KMS-11 (cell line): ENCODE measurements at regions not wholly inside any gene's neighbourhood (a gene's known extent, or its start where the extent isn't known, plus 50 kb on each side); places are given as distances from the start of the nearest gene placed in this dataset.
"Not testable (repeated sequence)": the region's sequence is repeated elsewhere in the genome, so short reads cannot be mapped to it uniquely, and the experiment has no call there.

ENCODE experiments used
- H2AFZ ChIP-seq: fragments of 200-600 bp; sonication (generic); 2 replicates; pipeline ENCODE4 v1.6.1; 2016; ENCODE audit warnings: antibody characterized with exemption, mixed run types, low read depth
- H3K27ac ChIP-seq: fragments of 200-600 bp; sonication (generic); 2 replicates; pipeline ENCODE4 v1.6.1; 2016; ENCODE audit warnings: mild to moderate bottlenecking, mixed run types
- H3K27me3 ChIP-seq: fragments of 200-600 bp; sonication (generic); 2 replicates; pipeline ENCODE4 v1.6.1; 2017; ENCODE audit warnings: mild to moderate bottlenecking, low read depth, mixed run types, moderate library complexity; ENCODE audit not compliant: insufficient read depth
- H3K36me3 ChIP-seq: fragments of 200-600 bp; sonication (generic); 2 replicates; pipeline ENCODE4 v1.6.1; 2017; ENCODE audit warnings: mild to moderate bottlenecking, mixed run types; ENCODE audit not compliant: insufficient read depth
- H3K4me1 ChIP-seq: fragments of 200-600 bp; sonication (generic); 2 replicates; pipeline ENCODE4 v1.6.1; 2016; ENCODE audit warnings: mild to moderate bottlenecking, low read depth, mixed run types; ENCODE audit not compliant: poor library complexity, severe bottlenecking
- H3K4me2 ChIP-seq: fragments of 200-600 bp; sonication (generic); 2 replicates; pipeline ENCODE4 v1.7.0; 2016; ENCODE audit warnings: mild to moderate bottlenecking, mixed run types
- H3K4me3 ChIP-seq: fragments of 200-600 bp; sonication (generic); IDR thresholded peaks from 2 replicates; pipeline ENCODE4 v1.6.1; 2017; ENCODE audit warnings: low read depth, low read length, mixed read lengths; ENCODE audit not compliant: insufficient read depth
- H3K79me2 ChIP-seq: fragments of 200-600 bp; sonication (generic); 2 replicates; pipeline ENCODE4 v1.6.1; 2016; ENCODE audit warnings: low read depth, mixed run types; ENCODE audit not compliant: insufficient read depth
- H3K9ac ChIP-seq: fragments of 200-600 bp; sonication (generic); 2 replicates; pipeline ENCODE4 v1.6.1; 2016; ENCODE audit warnings: mild to moderate bottlenecking, mixed run types
- H4K20me1 ChIP-seq: fragments of 200-600 bp; sonication (generic); 2 replicates; pipeline ENCODE4 v1.6.1; 2016; ENCODE audit warnings: mild to moderate bottlenecking, mixed run types; ENCODE audit not compliant: insufficient read depth
- TF ChIP-seq, protein P1 (sequence below): fragments of 200-600 bp; sonication (generic); conservative IDR thresholded peaks from 2 replicates; pipeline ENCODE4 v1.6.1; 2017; ENCODE audit warnings: low read depth, mild to moderate bottlenecking, antibody characterized with exemption, low read length, moderate library complexity, mixed read lengths

DNA sequence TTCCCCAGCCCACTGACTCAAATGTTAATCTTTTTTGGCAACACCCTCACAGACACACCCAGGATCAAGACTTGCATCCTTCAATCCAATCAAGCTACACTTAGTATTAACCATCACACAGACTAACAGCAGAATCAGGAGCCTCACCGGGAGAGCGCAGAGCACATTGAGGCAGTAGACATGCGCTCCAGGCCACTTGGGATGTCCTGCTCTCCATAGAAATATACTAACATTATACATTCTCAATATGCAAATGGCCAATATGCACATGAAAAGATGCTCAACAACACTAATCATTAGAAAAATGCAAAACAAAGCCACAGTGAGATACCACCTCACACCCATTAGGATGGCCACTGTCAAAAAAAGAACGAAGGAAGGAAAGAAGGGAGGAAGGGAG lies 135.0 kb upstream of the KCNE2 start:
- TF ChIP-seq, protein P1, sequence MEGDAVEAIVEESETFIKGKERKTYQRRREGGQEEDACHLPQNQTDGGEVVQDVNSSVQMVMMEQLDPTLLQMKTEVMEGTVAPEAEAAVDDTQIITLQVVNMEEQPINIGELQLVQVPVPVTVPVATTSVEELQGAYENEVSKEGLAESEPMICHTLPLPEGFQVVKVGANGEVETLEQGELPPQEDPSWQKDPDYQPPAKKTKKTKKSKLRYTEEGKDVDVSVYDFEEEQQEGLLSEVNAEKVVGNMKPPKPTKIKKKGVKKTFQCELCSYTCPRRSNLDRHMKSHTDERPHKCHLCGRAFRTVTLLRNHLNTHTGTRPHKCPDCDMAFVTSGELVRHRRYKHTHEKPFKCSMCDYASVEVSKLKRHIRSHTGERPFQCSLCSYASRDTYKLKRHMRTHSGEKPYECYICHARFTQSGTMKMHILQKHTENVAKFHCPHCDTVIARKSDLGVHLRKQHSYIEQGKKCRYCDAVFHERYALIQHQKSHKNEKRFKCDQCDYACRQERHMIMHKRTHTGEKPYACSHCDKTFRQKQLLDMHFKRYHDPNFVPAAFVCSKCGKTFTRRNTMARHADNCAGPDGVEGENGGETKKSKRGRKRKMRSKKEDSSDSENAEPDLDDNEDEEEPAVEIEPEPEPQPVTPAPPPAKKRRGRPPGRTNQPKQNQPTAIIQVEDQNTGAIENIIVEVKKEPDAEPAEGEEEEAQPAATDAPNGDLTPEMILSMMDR = no peak

DNA sequence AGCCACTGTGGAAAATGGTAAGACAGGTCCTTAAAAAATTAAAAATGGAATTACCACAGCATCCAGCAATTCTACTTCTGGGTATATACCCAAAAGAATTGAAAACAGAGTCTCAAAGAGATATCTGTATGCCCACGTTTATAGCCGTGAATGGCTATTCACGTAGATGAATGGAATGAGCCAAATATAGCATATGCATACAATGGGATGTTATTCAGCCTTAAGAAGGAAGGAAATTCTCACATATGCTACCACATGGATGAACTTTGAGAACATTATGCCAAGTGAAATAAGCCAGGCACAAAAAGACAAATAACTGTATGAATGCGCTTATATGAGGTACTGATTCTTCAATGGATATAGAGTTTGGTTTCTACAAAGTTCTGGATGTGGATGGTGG lies 134.5 kb upstream of the KCNE2 start:
- Histone ChIP-seq H4K20me1 (no peaks in the 10 kb centered on the region), H3K9ac (no peak overlapping the region), H3K36me3 (no peaks in the 10 kb centered on the region), H3K4me3 (no peak overlapping the region), H2AFZ (no peak overlapping the region), H3K4me2 (no peak overlapping the region), H3K4me1 (no peaks in the 10 kb centered on the region), H3K79me2 (no peaks in the 10 kb centered on the region), H3K27me3 (no peaks in the 10 kb centered on the region), H3K27ac (no peak overlapping the region)
- TF ChIP-seq, protein P1 = no peak

More for the DNA sequence above, 135.0 kb upstream of the KCNE2 start:
- no peaks in the 10 kb centered on the region for H3K36me3 ChIP-seq
- no peak overlapping the region for H2AFZ ChIP-seq
- H3K4me1 ChIP-seq = no peaks in the 10 kb centered on the region
- no peak overlapping the region for H3K4me3 ChIP-seq
- no peaks in the 10 kb centered on the region for H4K20me1 ChIP-seq
- no peak overlapping the region for H3K4me2 ChIP-seq
- no peaks in the 10 kb centered on the region for H3K79me2 ChIP-seq
- H3K27ac ChIP-seq = no peak overlapping the region
- no peak overlapping the region for H3K9ac ChIP-seq
- H3K27me3 ChIP-seq = no peaks in the 10 kb centered on the region

DNA sequence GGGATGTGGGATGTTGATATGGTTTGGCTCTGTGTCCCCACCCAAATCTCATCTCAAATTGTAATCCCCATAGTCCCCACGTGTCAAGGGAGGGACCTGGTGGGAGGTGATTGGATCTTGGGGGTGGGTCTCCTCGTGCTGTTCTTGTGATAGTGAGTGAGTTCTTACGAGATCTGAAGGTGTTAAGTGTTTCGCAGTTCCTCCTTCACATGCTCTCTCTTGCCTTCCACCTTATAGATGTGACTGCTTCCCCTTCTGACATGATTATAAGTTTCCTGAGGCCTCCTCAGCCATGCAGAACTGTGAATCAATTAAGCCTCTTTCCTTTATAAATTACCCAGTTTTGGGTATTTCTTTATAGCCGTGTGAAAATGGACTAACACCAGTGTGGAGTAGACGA lies 130.1 kb upstream of the KCNE2 start:
- H3K9ac ChIP-seq, H2AFZ ChIP-seq, H3K27ac ChIP-seq, H4K20me1 ChIP-seq, H3K4me2 ChIP-seq, H3K4me1 ChIP-seq, H3K79me2 ChIP-seq, H3K4me3 ChIP-seq, H3K27me3 ChIP-seq, H3K36me3 ChIP-seq: not testable (repeated sequence)

DNA sequence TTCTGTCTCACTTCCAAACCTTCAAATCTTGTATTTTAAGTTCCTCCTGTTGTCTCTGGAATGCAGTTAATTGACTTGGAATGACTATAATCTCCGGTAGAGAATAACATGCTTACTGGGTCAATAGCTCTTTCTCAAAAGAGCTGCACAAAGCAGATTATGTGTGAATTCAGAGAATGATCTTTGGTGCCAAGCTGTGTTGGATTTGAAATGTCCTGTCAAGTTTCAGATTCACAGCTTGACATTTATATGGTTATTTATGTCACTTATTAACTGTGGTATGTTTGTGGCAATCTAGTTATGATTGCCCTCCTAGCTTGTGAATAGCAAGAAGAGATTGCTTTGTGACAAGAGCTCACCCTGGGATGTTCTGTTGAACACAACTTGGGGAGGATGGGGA lies 128.3 kb upstream of the KCNE2 start:
- Histone ChIP-seq H4K20me1 (no peaks in the 10 kb centered on the region), H3K79me2 (no peaks in the 10 kb centered on the region), H2AFZ (no peak overlapping the region), H3K4me3 (no peak overlapping the region), H3K9ac (no peak overlapping the region), H3K27me3 (no peaks in the 10 kb centered on the region), H3K27ac (no peak overlapping the region), H3K36me3 (no peaks in the 10 kb centered on the region), H3K4me2 (no peak overlapping the region), H3K4me1 (no peaks in the 10 kb centered on the region)
- TF ChIP-seq, protein P1 = no peak

DNA sequence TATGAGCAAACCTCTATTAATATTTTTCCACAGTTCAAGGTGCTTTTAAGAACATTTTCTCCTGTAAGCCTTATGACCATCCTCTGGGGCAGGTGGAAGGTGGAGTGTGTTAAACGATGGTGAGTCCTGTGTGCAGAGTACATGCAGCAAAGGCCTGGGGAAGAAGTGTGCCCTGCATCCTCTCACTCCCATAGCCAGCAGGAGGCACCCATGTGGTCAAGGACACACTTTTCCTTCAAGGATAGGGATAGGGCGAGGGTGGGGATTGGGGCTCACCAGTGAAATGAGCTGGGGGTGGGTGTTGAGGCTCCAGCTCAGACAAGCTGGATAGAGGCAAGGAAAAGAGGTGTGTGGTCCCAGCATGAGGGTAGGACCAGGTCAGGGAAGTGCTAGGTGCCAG lies 120.8 kb upstream of the KCNE2 start:
- no peaks in the 10 kb centered on the region for H3K79me2 ChIP-seq
- H3K9ac ChIP-seq = no peak overlapping the region
- TF ChIP-seq, protein P1 = no peak
- H3K4me2 ChIP-seq = no peak overlapping the region
- H3K27me3 ChIP-seq = no peaks in the 10 kb centered on the region
- H3K4me1 ChIP-seq = no peaks in the 10 kb centered on the region
- H3K36me3 ChIP-seq = no peaks in the 10 kb centered on the region
- H3K4me3 ChIP-seq = no peak overlapping the region
- H3K27ac ChIP-seq = no peak overlapping the region
- H4K20me1 ChIP-seq = no peaks in the 10 kb centered on the region
- H2AFZ ChIP-seq = no peak overlapping the region
